ENCODE measurements at regions not wholly inside any gene's neighbourhood (a gene's known extent, or its start where the extent isn't known, plus 50 kb on each side); places are given as distances from the start of the nearest gene placed in this dataset.

- ATAC-seq (no peak), DNase-seq (no peak)
- no peaks in the 10 kb centered on the region for H3K4me1 Mint-ChIP-seq
- no peaks in the 10 kb centered on the region for H3K36me3 Mint-ChIP-seq (ENCODE audit: low read depth)
- CTCF ChIA-PET = no interaction called here
- intact Hi-C loops (cut with DNase I, micrococcal nuclease) = no loop called here
- H3K4me3 Mint-ChIP-seq = no peak overlapping the region
- H3K27me3 Mint-ChIP-seq = peaks cover 10% of the 10 kb centered on the region
- no peak overlapping the region for H3K27ac Mint-ChIP-seq
- no peaks in the 10 kb centered on the region for H3K9me3 Mint-ChIP-seq (ENCODE audit: low read depth)
- POLR2A ChIA-PET = no interaction called here
Observed at GRCh38 chr17:33499040-33499439, 205.9 kb upstream of the ASIC2 start.

GRCh38 chr17:33500151-33500550 lies 207.1 kb upstream of the ASIC2 start:
- Mint-ChIP-seq H3K27ac (no peak overlapping the region), H3K27me3 (peaks cover 11% of the 10 kb centered on the region), H3K9me3 (ENCODE audit: low read depth) (no peaks in the 10 kb centered on the region), H3K4me1 (no peaks in the 10 kb centered on the region), H3K4me3 (no peak overlapping the region), H3K36me3 (ENCODE audit: low read depth) (no peaks in the 10 kb centered on the region)
- ATAC-seq (no peak), DNase-seq (no peak)
- POLR2A ChIA-PET = no interaction called here
- CTCF ChIA-PET = interaction anchor here (0.9 kb wide), 1 partner anchor 14 kb away, joined by 5 read pairs; no protein-coding TSS in a partner anchor
- intact Hi-C loops (cut with DNase I, micrococcal nuclease) = no loop called here

- no peak for DNase-seq
- no peak for ATAC-seq
- no peak overlapping the region for H3K27ac Mint-ChIP-seq
- ChIA-PET POLR2A (no interaction called here), CTCF (no interaction called here)
- peaks cover 18% of the 10 kb centered on the region for H3K27me3 Mint-ChIP-seq
- H3K4me3 Mint-ChIP-seq = no peak overlapping the region
- intact Hi-C loops (cut with DNase I, micrococcal nuclease) = no loop called here
- no peaks in the 10 kb centered on the region for H3K9me3 Mint-ChIP-seq (ENCODE audit: low read depth)
- H3K4me1 Mint-ChIP-seq = no peaks in the 10 kb centered on the region
- H3K36me3 Mint-ChIP-seq (ENCODE audit: low read depth) = no peaks in the 10 kb centered on the region
Observed at GRCh38 chr17:33501185-33501584, 208.1 kb upstream of the ASIC2 start.

- intact Hi-C loops (cut with DNase I, micrococcal nuclease) = no loop called here
- ATAC-seq (no peak), DNase-seq (no peak)
- CTCF ChIA-PET = interaction anchor here (0.6 kb wide), 1 partner anchor 209 kb away, joined by 3 read pairs; no protein-coding TSS in a partner anchor
- Mint-ChIP-seq H3K27me3 (peaks cover 31% of the 10 kb centered on the region), H3K36me3 (ENCODE audit: low read depth) (no peaks in the 10 kb centered on the region), H3K9me3 (ENCODE audit: low read depth) (no peaks in the 10 kb centered on the region), H3K27ac (no peak overlapping the region), H3K4me3 (no peak overlapping the region), H3K4me1 (peaks cover 4% of the 10 kb centered on the region)
- POLR2A ChIA-PET = no interaction called here
Observed at GRCh38 chr17:33504571-33504970, 211.5 kb upstream of the ASIC2 start.

- H3K4me3 Mint-ChIP-seq = no peak overlapping the region
- peaks cover 35% of the 10 kb centered on the region for H3K27me3 Mint-ChIP-seq
- H3K9me3 Mint-ChIP-seq (ENCODE audit: low read depth) = no peaks in the 10 kb centered on the region
- ChIA-PET CTCF (interaction anchor here (0.6 kb wide), 1 partner anchor 17 kb away, joined by 3 read pairs; no protein-coding TSS in a partner anchor), POLR2A (no interaction called here)
- ATAC-seq (no peak), DNase-seq (no peak)
- intact Hi-C loops (cut with DNase I, micrococcal nuclease) = no loop called here
- no peaks in the 10 kb centered on the region for H3K36me3 Mint-ChIP-seq (ENCODE audit: low read depth)
- H3K4me1 Mint-ChIP-seq = peaks cover 11% of the 10 kb centered on the region
- H3K27ac Mint-ChIP-seq = no peak overlapping the region
Observed at GRCh38 chr17:33506889-33507650, 214.0 kb upstream of the ASIC2 start.

- Mint-ChIP-seq H3K9me3 (ENCODE audit: low read depth) (no peaks in the 10 kb centered on the region), H3K36me3 (ENCODE audit: low read depth) (no peaks in the 10 kb centered on the region), H3K4me3 (no peak overlapping the region), H3K27ac (no peak overlapping the region), H3K27me3 (peaks cover 35% of the 10 kb centered on the region), H3K4me1 (peaks cover 11% of the 10 kb centered on the region)
- no peak for DNase-seq
- ChIA-PET CTCF (interaction anchor here (2.2 kb wide), 1 partner anchor 12 kb away, joined by 6 read pairs; no protein-coding TSS in a partner anchor), POLR2A (no interaction called here)
- ATAC-seq = no peak
- intact Hi-C loops (cut with DNase I, micrococcal nuclease) = no loop called here
Observed at GRCh38 chr17:33508215-33508614, 215.1 kb upstream of the ASIC2 start.

GRCh38 chr17:33509331-33509730 lies 216.2 kb upstream of the ASIC2 start:
- intact Hi-C loops (cut with DNase I, micrococcal nuclease) = no loop called here
- no peaks in the 10 kb centered on the region for H3K36me3 Mint-ChIP-seq (ENCODE audit: low read depth)
- no peak overlapping the region for H3K4me3 Mint-ChIP-seq
- H3K27ac Mint-ChIP-seq = no peak overlapping the region
- H3K4me1 Mint-ChIP-seq = peaks cover 11% of the 10 kb centered on the region
- ChIA-PET CTCF (interaction anchor here (2.2 kb wide), 1 partner anchor 10 kb away, joined by 6 read pairs; no protein-coding TSS in a partner anchor), POLR2A (no interaction called here)
- ATAC-seq = no peak
- peaks cover 31% of the 10 kb centered on the region for H3K27me3 Mint-ChIP-seq
- no peak for DNase-seq
- H3K9me3 Mint-ChIP-seq (ENCODE audit: low read depth) = no peaks in the 10 kb centered on the region

- CTCF ChIA-PET = no interaction called here
- ATAC-seq = no peak
Observed at GRCh38 chr17:33511670-33512069, 218.6 kb upstream of the ASIC2 start.

GRCh38 chr17:33512113-33512512 lies 219.0 kb upstream of the ASIC2 start:
- no peak overlapping the region for H3K4me3 Mint-ChIP-seq
- DNase-seq = no peak
- H3K9me3 Mint-ChIP-seq (ENCODE audit: low read depth) = no peaks in the 10 kb centered on the region
- POLR2A ChIA-PET = interaction anchor here (0.6 kb wide), 1 partner anchor 9 kb away, joined by 3 read pairs; no protein-coding TSS in a partner anchor
- H3K27me3 Mint-ChIP-seq = peaks cover 11% of the 10 kb centered on the region
- intact Hi-C loops (cut with DNase I, micrococcal nuclease) = no loop called here
- ATAC-seq = no peak
- no peak overlapping the region for H3K27ac Mint-ChIP-seq
- H3K4me1 Mint-ChIP-seq = peaks cover 9% of the 10 kb centered on the region
- H3K36me3 Mint-ChIP-seq (ENCODE audit: low read depth) = no peaks in the 10 kb centered on the region
- CTCF ChIA-PET = no interaction called here

More at GRCh38 chr17:33511670-33512069, 218.6 kb upstream of the ASIC2 start:
- POLR2A ChIA-PET = interaction anchor here (0.6 kb wide), 1 partner anchor 9 kb away, joined by 3 read pairs; no protein-coding TSS in a partner anchor
- Mint-ChIP-seq H3K4me3 (no peak overlapping the region), H3K36me3 (ENCODE audit: low read depth) (no peaks in the 10 kb centered on the region), H3K9me3 (ENCODE audit: low read depth) (no peaks in the 10 kb centered on the region), H3K27ac (no peak overlapping the region), H3K4me1 (peaks cover 10% of the 10 kb centered on the region), H3K27me3 (peaks cover 15% of the 10 kb centered on the region)
- intact Hi-C loops (cut with DNase I, micrococcal nuclease) = no loop called here
- DNase-seq = no peak

- no peak overlapping the region for H3K4me3 Mint-ChIP-seq
- ATAC-seq (no peak), DNase-seq (no peak)
- intact Hi-C loops (cut with DNase I, micrococcal nuclease) = no loop called here
- H3K4me1 Mint-ChIP-seq = peaks cover 7% of the 10 kb centered on the region
- no peaks in the 10 kb centered on the region for H3K9me3 Mint-ChIP-seq (ENCODE audit: low read depth)
- POLR2A ChIA-PET = no interaction called here
- peaks cover 6% of the 10 kb centered on the region for H3K27me3 Mint-ChIP-seq
- no peaks in the 10 kb centered on the region for H3K36me3 Mint-ChIP-seq (ENCODE audit: low read depth)
- CTCF ChIA-PET = no interaction called here
- no peak overlapping the region for H3K27ac Mint-ChIP-seq
Observed at GRCh38 chr17:33513769-33514168, 220.7 kb upstream of the ASIC2 start.

- Mint-ChIP-seq H3K36me3 (ENCODE audit: low read depth) (no peaks in the 10 kb centered on the region), H3K27ac (no peak overlapping the region), H3K4me1 (peaks cover 7% of the 10 kb centered on the region), H3K4me3 (no peak overlapping the region), H3K27me3 (peaks cover 5% of the 10 kb centered on the region), H3K9me3 (ENCODE audit: low read depth) (no peaks in the 10 kb centered on the region)
- intact Hi-C loops (cut with DNase I, micrococcal nuclease) = no loop called here
- DNase-seq (no peak), ATAC-seq (no peak)
- POLR2A ChIA-PET = no interaction called here
- CTCF ChIA-PET = no interaction called here
Observed at GRCh38 chr17:33514369-33514768, 221.3 kb upstream of the ASIC2 start.

GRCh38 chr17:33515974-33516373 lies 222.9 kb upstream of the ASIC2 start:
- ChIA-PET CTCF (no interaction called here), POLR2A (no interaction called here)
- no peak overlapping the region for H3K4me3 Mint-ChIP-seq
- ATAC-seq (no peak), DNase-seq (no peak)
- H3K27me3 Mint-ChIP-seq = no peaks in the 10 kb centered on the region
- intact Hi-C loops (cut with DNase I, micrococcal nuclease) = no loop called here
- H3K27ac Mint-ChIP-seq = no peak overlapping the region
- no peaks in the 10 kb centered on the region for H3K36me3 Mint-ChIP-seq (ENCODE audit: low read depth)
- H3K9me3 Mint-ChIP-seq (ENCODE audit: low read depth) = no peaks in the 10 kb centered on the region
- H3K4me1 Mint-ChIP-seq = peaks cover 7% of the 10 kb centered on the region

All from activated CD4-positive, alpha-beta T cell treated with anti-CD3 and anti-CD28 coated beads for 36 hours (primary cell).